Epithelial cell of proximal tubule (primary cell): ENCODE measurements at regions not wholly inside any gene's neighbourhood (a gene's known extent, or its start where the extent isn't known, plus 50 kb on each side); places are given as distances from the start of the nearest gene placed in this dataset.

Experiments
- DNase-seq: peaks from one replicate; pipeline ENCODE4 v3.0.0-alpha.2; 2011; ENCODE audit warnings: low read depth
- H3K4me3 ChIP-seq: 2 replicates; pipeline ENCODE4 v1.5.1; 2011; ENCODE audit warnings: low read depth, mild to moderate bottlenecking, low read length
- TF ChIP-seq, protein P1 (sequence below): conservative IDR thresholded peaks from 2 replicates; pipeline ENCODE4 v1.5.1; 2012; ENCODE audit warnings: low read depth, mild to moderate bottlenecking, low read length

DNA sequence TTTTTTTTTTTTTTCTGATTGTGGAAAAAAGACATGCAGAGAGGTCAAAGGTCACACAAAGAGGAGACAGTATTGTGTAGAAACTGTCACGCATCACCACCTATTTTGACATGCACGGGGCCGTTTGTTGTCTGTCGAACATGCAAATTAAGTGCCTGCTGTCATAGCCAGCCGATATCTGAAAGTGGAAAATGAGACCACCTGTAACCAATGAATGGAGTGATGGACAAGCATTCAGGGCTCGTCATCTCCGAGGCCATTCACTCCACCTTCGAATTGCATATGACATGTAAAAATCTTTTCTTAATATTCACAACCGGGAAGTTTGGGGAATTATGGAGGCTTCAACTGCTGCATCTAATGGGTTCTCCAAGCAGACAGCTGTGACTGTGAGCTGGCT is 512.2 kb upstream of the ADAMTS16 start:
- H3K4me3 ChIP-seq, result no peak overlapping the region
- TF ChIP-seq, protein P1, sequence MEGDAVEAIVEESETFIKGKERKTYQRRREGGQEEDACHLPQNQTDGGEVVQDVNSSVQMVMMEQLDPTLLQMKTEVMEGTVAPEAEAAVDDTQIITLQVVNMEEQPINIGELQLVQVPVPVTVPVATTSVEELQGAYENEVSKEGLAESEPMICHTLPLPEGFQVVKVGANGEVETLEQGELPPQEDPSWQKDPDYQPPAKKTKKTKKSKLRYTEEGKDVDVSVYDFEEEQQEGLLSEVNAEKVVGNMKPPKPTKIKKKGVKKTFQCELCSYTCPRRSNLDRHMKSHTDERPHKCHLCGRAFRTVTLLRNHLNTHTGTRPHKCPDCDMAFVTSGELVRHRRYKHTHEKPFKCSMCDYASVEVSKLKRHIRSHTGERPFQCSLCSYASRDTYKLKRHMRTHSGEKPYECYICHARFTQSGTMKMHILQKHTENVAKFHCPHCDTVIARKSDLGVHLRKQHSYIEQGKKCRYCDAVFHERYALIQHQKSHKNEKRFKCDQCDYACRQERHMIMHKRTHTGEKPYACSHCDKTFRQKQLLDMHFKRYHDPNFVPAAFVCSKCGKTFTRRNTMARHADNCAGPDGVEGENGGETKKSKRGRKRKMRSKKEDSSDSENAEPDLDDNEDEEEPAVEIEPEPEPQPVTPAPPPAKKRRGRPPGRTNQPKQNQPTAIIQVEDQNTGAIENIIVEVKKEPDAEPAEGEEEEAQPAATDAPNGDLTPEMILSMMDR, result no peak
- no peak for DNase-seq

DNA sequence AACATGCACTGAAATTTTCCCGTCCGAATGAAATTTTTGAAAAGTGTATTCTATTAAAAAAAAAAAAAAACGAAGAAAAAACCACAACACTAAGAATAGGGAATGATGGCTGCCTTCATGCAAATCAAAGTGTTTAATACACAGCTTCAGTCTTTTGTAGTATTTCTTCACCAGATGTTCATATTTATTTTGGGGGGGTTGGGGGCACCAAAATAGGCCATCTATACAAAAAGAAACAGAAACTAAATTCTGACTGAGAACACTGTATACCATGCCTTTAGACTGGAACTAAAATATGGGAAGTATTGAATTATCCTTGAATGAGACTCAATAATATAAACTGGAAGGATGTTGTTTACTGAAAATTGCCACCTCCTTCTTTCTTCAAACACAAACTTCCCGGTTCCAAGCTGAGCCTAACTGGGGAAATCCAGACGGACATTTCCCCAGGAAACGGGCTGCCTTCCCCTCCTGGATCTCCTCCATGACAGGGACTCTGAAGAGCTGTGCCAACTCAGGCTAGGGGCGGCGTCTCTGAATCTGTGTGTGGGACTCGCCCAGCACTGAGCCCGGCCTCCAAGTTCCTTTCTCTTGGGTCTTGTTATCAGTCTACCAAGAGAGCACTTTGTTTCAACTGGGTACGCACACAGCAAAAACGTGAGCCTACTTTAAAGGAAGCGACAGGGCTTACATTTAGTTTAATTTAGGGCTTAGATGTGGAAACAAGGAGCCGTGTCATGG is 511.3 kb upstream of the ADAMTS16 start:
- DNase-seq, result no peak
- TF ChIP-seq, protein P1, result no peak
- H3K4me3 ChIP-seq, result no peak overlapping the region

DNA sequence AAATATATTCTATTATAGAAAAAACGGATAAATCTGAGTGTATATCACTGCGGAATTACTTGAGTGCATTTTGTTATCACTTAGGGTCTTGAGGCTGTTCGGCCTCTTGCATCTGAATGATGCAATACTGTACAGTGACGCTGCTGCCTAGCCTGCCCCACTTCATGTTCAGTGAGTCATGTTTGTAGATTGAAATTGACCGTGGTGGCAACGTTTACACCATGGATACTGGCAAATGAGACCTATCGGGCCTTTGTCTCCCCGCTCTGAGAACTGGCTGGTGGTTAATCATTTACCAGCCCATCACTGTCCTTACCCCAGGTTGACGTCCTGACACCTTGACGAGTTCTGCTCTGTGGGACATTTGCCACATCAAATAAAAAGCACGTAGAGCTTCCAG is 510.1 kb upstream of the ADAMTS16 start:
- H3K4me3 ChIP-seq, result no peak overlapping the region
- no peak for DNase-seq
- TF ChIP-seq, protein P1, result no peak

DNA sequence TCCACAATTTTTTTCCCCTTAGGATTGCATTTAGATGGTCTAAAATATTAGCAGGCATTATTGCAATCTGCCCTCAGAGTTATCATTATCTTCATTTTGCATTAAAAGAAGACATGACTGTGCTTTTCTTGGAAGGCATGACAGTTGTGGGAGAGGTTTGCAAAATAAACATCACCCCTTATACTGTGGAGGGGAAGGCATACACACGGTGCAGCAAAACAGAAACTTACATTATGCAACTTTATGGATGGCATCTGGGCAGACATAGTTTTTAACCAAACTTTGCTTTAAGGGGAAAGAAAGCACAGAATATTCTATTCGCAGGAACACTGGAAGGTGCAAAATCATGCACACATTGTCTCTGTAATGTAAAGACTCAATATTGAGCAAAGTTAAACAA is 505.8 kb upstream of the ADAMTS16 start:
- DNase-seq, result no peak
- no peak overlapping the region for H3K4me3 ChIP-seq
- TF ChIP-seq, protein P1, result no peak

DNA sequence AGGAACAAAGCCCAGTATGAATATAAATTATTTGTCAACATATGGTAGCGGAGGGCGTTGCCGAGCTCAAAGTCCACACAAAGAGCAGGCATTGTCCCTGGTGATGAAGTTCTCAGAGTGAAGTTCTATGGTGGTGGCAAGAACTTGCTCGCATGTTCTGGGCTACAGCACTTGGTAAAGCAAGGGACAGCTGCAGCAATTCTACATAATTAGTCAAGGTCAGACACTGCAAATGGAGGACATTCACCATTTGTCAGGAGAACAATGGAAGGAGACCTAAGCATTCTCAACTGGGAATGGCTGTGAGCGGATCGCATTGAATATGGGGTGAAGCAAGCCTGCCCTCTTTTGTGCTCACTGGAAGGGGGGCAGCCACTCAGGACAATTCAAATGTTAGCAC is 503.8 kb upstream of the ADAMTS16 start:
- TF ChIP-seq, protein P1, result no peak
- no peak for DNase-seq

DNA sequence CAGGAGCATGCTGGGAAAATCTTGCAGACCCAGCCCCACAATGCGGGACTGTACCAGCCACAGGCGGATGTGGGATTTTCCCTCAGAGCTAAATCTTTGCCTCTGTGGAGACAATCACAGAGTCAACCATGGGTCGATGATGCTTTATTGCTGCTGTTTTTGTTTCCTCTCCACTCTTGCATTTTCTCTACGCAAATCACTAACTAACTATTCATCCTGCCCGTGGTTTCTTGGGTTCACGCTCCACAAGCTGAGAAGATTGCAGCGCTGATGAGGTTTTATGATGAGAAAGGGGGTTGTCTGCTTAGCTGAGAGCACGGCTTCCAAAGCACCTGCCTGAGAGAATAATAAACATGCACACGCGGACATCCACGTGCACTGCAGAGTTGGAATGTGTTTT is 500.2 kb upstream of the ADAMTS16 start:
- DNase-seq, result peak; percentile 93
- TF ChIP-seq, protein P1, result no peak
- no peak overlapping the region for H3K4me3 ChIP-seq

More for the DNA sequence above, 503.8 kb upstream of the ADAMTS16 start:
- no peak overlapping the region for H3K4me3 ChIP-seq

DNA sequence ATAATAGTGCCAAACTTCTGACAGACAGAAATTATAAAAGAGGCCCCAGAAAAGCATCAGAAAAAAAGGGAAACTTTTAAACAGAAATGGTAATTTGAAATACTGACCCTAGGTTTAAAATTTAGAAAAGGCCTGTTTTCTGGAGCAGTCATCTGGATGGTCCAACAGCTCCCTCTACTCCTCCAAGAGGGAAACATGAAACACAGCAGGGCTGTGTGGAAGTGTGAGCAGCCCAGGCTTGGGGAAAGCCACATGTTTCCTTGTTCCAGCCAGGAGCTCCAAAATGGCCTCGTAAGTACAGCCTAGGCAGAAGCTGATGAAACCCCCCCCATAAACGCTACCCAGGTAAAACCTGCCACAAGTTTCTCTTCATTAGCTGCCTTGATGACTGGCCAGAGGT is 499.3 kb upstream of the ADAMTS16 start:
- TF ChIP-seq, protein P1, result peak; percentile 70
- no peak overlapping the region for H3K4me3 ChIP-seq
- peak; percentile 45 for DNase-seq
